ENCODE measurements at regions not wholly inside any gene's neighbourhood (a gene's known extent, or its start where the extent isn't known, plus 50 kb on each side); places are given as distances from the start of the nearest gene placed in this dataset.

DNA sequence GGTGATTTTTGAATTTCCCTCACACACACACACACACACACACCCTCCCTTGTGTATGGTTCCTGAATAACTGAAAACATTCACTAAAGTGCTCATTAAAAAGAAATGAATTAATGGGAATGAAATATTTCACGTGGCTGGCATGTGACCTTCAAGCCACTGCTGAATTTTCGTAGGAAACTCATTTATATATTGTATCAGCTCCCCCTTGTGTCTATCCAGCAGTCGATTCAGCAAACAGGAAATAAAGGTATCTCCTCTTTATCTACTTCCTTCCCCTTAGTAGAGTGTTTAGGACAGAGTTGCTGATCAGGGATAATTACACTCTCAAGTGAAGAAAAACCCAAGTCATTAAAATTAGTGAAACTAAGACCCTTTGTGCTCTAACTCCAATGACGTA is 912.6 kb upstream of the LCORL start:
- no peaks in the 10 kb centered on the region for H3K27me3 Mint-ChIP-seq (ENCODE audit: low read depth)
- no peaks in the 10 kb centered on the region for H3K9me3 Mint-ChIP-seq
- no peak overlapping the region for H3K27ac Mint-ChIP-seq
- TF ChIP-seq, protein P1, sequence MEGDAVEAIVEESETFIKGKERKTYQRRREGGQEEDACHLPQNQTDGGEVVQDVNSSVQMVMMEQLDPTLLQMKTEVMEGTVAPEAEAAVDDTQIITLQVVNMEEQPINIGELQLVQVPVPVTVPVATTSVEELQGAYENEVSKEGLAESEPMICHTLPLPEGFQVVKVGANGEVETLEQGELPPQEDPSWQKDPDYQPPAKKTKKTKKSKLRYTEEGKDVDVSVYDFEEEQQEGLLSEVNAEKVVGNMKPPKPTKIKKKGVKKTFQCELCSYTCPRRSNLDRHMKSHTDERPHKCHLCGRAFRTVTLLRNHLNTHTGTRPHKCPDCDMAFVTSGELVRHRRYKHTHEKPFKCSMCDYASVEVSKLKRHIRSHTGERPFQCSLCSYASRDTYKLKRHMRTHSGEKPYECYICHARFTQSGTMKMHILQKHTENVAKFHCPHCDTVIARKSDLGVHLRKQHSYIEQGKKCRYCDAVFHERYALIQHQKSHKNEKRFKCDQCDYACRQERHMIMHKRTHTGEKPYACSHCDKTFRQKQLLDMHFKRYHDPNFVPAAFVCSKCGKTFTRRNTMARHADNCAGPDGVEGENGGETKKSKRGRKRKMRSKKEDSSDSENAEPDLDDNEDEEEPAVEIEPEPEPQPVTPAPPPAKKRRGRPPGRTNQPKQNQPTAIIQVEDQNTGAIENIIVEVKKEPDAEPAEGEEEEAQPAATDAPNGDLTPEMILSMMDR (IDR thresholded peaks at IDR 0.05; ENCODE audit: unreplicated experiment in 3 of 3) = no peak
- peaks cover 25% of the 10 kb centered on the region for H3K4me1 Mint-ChIP-seq
- no peaks in the 10 kb centered on the region for H3K36me3 Mint-ChIP-seq (ENCODE audit: low read depth)
- H3K4me3 Mint-ChIP-seq = no peak overlapping the region

GRCh38 chr4:18932730-18933339 is 911.3 kb upstream of the LCORL start:
- Mint-ChIP-seq H3K27ac (peak overlapping the region in 1 of 3 experiments; percentile 52), H3K4me3 (no peak overlapping the region), H3K36me3 (ENCODE audit: low read depth) (no peaks in the 10 kb centered on the region), H3K4me1 (peaks cover 13% of the 10 kb centered on the region), H3K27me3 (ENCODE audit: low read depth) (no peaks in the 10 kb centered on the region), H3K9me3 (no peaks in the 10 kb centered on the region)
- TF ChIP-seq, protein P1 (IDR thresholded peaks at IDR 0.05; ENCODE audit: unreplicated experiment in 3 of 3) = no peak

DNA sequence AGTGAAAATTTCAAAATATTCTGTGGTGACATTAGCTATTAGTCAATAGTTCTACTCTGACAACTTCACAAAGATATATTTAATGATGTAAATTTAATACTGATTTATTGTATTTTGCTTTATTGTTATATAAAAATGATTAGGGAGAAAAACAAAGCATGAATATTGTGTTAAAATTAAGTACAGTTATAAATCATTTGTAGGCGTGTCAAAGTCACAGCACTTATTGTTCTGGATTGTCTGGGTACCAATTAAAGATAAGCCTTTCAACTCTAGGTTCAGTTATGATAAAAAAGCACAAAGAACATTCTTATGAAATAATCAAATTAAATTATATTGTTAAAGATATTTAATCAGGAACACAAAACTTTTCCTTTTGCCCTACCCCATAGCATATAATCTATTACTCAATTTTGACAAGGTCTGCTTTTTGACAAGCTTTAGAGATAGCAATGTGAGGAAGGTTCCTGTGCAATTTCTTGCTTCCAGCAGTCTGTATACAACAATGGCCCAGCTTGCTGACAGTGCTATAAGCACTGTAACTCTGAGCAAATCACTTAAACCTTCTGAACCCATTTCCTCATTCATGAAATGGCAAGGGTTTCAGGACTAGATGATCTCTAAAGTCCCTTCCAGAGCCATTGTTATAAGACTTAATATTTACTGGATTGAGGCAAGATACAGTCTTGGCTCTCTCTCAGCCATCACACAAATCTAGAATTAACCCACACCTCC is 910.3 kb upstream of the LCORL start:
- Mint-ChIP-seq H3K27me3 (ENCODE audit: low read depth) (no peaks in the 10 kb centered on the region), H3K9me3 (peaks cover 3% of the 10 kb centered on the region), H3K4me3 (no peak overlapping the region)

DNA sequence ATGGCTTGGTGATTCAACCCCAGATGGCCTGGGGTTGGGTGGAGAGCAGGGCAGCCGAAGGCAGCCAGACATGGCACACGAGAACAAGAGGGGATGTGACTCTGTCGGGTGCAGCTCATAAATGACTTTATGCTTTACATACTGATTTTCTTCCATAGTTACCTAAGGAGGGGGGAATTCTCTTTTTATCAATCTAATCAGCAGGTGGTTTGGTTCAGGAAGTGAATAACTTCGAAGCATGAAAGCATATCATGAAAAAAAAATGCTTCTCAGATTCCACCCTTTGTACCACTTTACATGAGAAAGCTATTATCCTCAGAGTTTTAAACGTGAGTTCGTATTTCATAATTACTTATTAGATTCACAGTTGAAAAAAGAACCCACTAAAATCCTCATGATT is 908.9 kb upstream of the LCORL start:
- Mint-ChIP-seq H3K9me3 (peaks cover 3% of the 10 kb centered on the region), H3K27me3 (ENCODE audit: low read depth) (no peaks in the 10 kb centered on the region), H3K4me3 (no peak overlapping the region), H3K4me1 (peaks cover 5% of the 10 kb centered on the region), H3K27ac (peak overlapping the region in 2 of 3 experiments; percentile 15 to 26), H3K36me3 (ENCODE audit: low read depth) (no peaks in the 10 kb centered on the region)
- TF ChIP-seq, protein P1 (IDR thresholded peaks at IDR 0.05; ENCODE audit: unreplicated experiment in 3 of 3) = no peak

More for the DNA sequence above, 910.3 kb upstream of the LCORL start:
- no peaks in the 10 kb centered on the region for H3K36me3 Mint-ChIP-seq (ENCODE audit: low read depth)
- H3K27ac Mint-ChIP-seq = peak overlapping the region in 2 of 3 experiments; percentile 34 to 48
- peaks cover 13% of the 10 kb centered on the region for H3K4me1 Mint-ChIP-seq
- TF ChIP-seq, protein P1 (IDR thresholded peaks at IDR 0.05; ENCODE audit: unreplicated experiment in 3 of 3) = no peak

GRCh38 chr4:18923496-18924161 is 902.1 kb upstream of the LCORL start:
- peaks cover 3% of the 10 kb centered on the region for H3K9me3 Mint-ChIP-seq

More at GRCh38 chr4:18923496-18924161, 902.1 kb upstream of the LCORL start:
- H3K4me3 Mint-ChIP-seq = no peak overlapping the region
- H3K27me3 Mint-ChIP-seq (ENCODE audit: low read depth) = no peaks in the 10 kb centered on the region
- H3K36me3 Mint-ChIP-seq (ENCODE audit: low read depth) = no peaks in the 10 kb centered on the region
- TF ChIP-seq, protein P1 (IDR thresholded peaks at IDR 0.05; ENCODE audit: unreplicated experiment in 3 of 3) = no peak
- H3K27ac Mint-ChIP-seq = no peak overlapping the region
- no peaks in the 10 kb centered on the region for H3K4me1 Mint-ChIP-seq
